ENCODE measurements at regions not wholly inside any gene's neighbourhood (a gene's known extent, or its start where the extent isn't known, plus 50 kb on each side); places are given as distances from the start of the nearest gene placed in this dataset.

GRCh38 chr22:22156716-22157347 lies 87.8 kb upstream of the VPREB1 start:
- no peaks in the 10 kb centered on the region for H3K36me3 Mint-ChIP-seq
- H3K27ac Mint-ChIP-seq = no peak overlapping the region
- no peak overlapping the region for H3K4me3 Mint-ChIP-seq
- peaks cover 5% of the 10 kb centered on the region for H3K27me3 Mint-ChIP-seq
- CTCF ChIA-PET = interaction anchor here (0.6 to 2.1 kb wide), 16 partner anchors 9 to 79 kb away, joined by 3 to 10 read pairs (median 4); no protein-coding TSS in a partner anchor
- H3K4me1 Mint-ChIP-seq (ENCODE audit: low read depth) = peaks cover 6% of the 10 kb centered on the region
- peak; percentile 67 for DNase-seq
- intact Hi-C loops (cut with micrococcal nuclease) = loop anchor here (1.0 to 5.0 kb wide), 3 partner anchors 38 to 150 kb away; no protein-coding TSS in a partner anchor
- H3K9me3 Mint-ChIP-seq = no peaks in the 10 kb centered on the region
- POLR2A ChIA-PET = no interaction called here

- CTCF ChIA-PET = interaction anchor here (0.6 to 2.1 kb wide), 10 partner anchors 10 to 56 kb away, joined by 3 to 10 read pairs (median 5); no protein-coding TSS in a partner anchor
- Mint-ChIP-seq H3K9me3 (no peaks in the 10 kb centered on the region), H3K4me3 (no peak overlapping the region), H3K36me3 (no peaks in the 10 kb centered on the region), H3K27ac (no peak overlapping the region), H3K4me1 (ENCODE audit: low read depth) (peaks cover 6% of the 10 kb centered on the region), H3K27me3 (peaks cover 6% of the 10 kb centered on the region)
- POLR2A ChIA-PET = no interaction called here
- DNase-seq = no peak
- intact Hi-C loops (cut with micrococcal nuclease) = loop anchor here (1.0 to 5.0 kb wide), 3 partner anchors 39 to 151 kb away; no protein-coding TSS in a partner anchor
These were observed 88.3 kb upstream of the VPREB1 start for GRCh38 chr22:22156348-22156715.

DNA sequence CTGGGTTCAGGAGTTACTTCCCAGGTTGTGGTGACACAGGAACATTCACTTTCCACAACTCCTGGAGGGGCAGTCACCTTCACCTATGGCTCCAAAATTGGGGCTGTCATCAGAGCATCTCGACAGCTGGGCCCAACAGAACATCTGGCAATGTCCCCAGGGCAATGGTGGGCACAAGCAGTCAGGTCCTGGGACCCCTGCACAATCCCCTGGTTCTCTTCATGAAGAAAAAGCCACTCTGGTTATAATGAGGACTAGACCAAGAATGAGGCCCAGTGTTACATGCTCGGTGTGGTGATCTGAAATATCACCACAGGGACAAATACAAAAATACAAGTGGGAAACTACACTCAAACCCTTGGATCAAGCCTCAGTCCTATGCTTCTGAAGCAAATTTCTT lies 89.0 kb upstream of the VPREB1 start:
- H3K4me3 Mint-ChIP-seq = no peak overlapping the region
- peaks cover 6% of the 10 kb centered on the region for H3K4me1 Mint-ChIP-seq (ENCODE audit: low read depth)
- H3K27ac Mint-ChIP-seq = no peak overlapping the region
- no peak for DNase-seq
- no peaks in the 10 kb centered on the region for H3K9me3 Mint-ChIP-seq
- ChIA-PET POLR2A (no interaction called here), CTCF (no interaction called here)
- peaks cover 8% of the 10 kb centered on the region for H3K27me3 Mint-ChIP-seq
- H3K36me3 Mint-ChIP-seq = no peaks in the 10 kb centered on the region
- intact Hi-C loops (cut with micrococcal nuclease) = loop anchor here (1.0 to 5.0 kb wide), 3 partner anchors 40 to 152 kb away; no protein-coding TSS in a partner anchor

GRCh38 chr22:22155146-22155545 lies 89.4 kb upstream of the VPREB1 start:
- H3K27ac Mint-ChIP-seq = no peak overlapping the region
- intact Hi-C loops (cut with micrococcal nuclease) = loop anchor here (5.0 kb wide), 1 partner anchor 152 kb away; no protein-coding TSS in a partner anchor
- peaks cover 6% of the 10 kb centered on the region for H3K4me1 Mint-ChIP-seq (ENCODE audit: low read depth)
- ChIA-PET CTCF (interaction anchor here (0.7 to 1.0 kb wide), 2 partner anchors 13 to 80 kb away, joined by 3 read pairs; no protein-coding TSS in a partner anchor), POLR2A (no interaction called here)
- H3K9me3 Mint-ChIP-seq = no peaks in the 10 kb centered on the region
- H3K4me3 Mint-ChIP-seq = no peak overlapping the region
- peaks cover 11% of the 10 kb centered on the region for H3K27me3 Mint-ChIP-seq
- no peaks in the 10 kb centered on the region for H3K36me3 Mint-ChIP-seq
- DNase-seq = no peak

DNA sequence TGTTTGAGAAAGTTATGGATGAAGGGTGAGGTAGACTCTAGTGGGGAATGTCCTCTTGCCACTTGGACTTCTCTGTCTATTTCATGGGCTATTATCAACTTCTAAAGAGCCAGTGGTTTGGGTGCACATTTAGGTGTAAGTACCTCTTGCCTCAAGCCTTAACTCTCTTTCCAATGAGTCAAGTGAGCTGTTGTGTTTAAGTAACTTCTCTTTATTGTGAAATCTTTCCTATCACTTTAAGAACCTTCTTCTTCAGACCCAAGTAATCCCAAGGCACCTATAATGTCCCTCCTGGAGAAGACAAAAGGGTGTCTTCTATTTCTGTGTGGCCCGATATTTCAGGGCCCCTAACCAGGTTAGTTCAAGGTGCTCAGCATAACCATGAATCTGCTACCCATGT lies 90.5 kb upstream of the VPREB1 start:
- Mint-ChIP-seq H3K9me3 (no peaks in the 10 kb centered on the region), H3K4me3 (no peak overlapping the region), H3K27ac (no peak overlapping the region), H3K36me3 (no peaks in the 10 kb centered on the region), H3K27me3 (peaks cover 20% of the 10 kb centered on the region), H3K4me1 (ENCODE audit: low read depth) (peaks cover 6% of the 10 kb centered on the region)
- intact Hi-C loops (cut with micrococcal nuclease) = no loop called here
- ChIA-PET POLR2A (no interaction called here), CTCF (interaction anchor here (1.0 kb wide), 1 partner anchor 12 kb away, joined by 3 read pairs; no protein-coding TSS in a partner anchor)
- no peak for DNase-seq

DNA sequence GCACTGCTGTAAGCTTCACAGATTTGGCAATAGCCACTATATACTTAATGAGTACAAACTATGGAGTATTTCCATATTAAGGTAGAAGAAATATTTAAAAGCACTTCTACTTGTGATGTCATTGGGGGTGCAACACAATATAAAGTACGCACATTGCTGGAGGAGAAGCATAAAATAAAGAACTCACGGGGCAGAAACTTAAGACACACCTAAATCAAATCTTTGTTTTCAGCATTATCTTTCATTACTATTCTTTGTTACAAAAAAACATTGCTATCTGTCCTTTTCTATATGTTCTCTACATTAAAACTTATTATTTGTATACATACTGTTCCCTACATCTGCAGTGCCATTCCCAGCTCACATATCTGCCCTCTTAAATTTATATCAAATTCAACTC lies 93.3 kb upstream of the VPREB1 start:
- Mint-ChIP-seq H3K36me3 (no peaks in the 10 kb centered on the region), H3K27me3 (peaks cover 29% of the 10 kb centered on the region), H3K27ac (no peak overlapping the region), H3K4me3 (no peak overlapping the region), H3K4me1 (ENCODE audit: low read depth) (no peaks in the 10 kb centered on the region), H3K9me3 (no peaks in the 10 kb centered on the region)
- POLR2A ChIA-PET = no interaction called here
- intact Hi-C loops (cut with micrococcal nuclease) = no loop called here
- no peak for DNase-seq
- CTCF ChIA-PET = interaction anchor here (1.3 kb wide), 1 partner anchor 51 kb away, joined by 3 read pairs; no protein-coding TSS in a partner anchor

GRCh38 chr22:22150457-22150856 lies 94.1 kb upstream of the VPREB1 start:
- POLR2A ChIA-PET = no interaction called here

DNA sequence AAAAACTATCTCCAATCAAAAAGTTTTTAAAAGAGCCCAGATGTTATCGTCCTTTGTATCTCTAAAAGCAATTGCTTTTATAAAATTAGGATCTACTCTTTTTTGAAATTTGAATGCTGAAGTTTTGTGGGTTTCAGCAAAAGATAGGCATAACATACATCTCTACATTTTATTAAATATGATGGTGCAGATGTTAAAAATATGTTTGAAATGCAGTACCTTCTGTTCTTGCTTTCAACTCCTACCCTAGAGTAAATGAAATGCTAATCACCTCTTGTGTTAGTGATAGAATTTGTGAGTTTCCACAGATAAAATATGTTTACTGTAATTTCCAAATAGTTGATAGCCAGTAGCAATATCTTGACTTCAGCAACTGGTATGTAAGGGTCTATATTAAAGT lies 95.7 kb upstream of the VPREB1 start:
- no peaks in the 10 kb centered on the region for H3K4me1 Mint-ChIP-seq (ENCODE audit: low read depth)
- peaks cover 29% of the 10 kb centered on the region for H3K27me3 Mint-ChIP-seq
- H3K36me3 Mint-ChIP-seq = no peaks in the 10 kb centered on the region
- no peak overlapping the region for H3K4me3 Mint-ChIP-seq
- no peak for DNase-seq
- CTCF ChIA-PET = no interaction called here
- intact Hi-C loops (cut with micrococcal nuclease) = no loop called here
- no peak overlapping the region for H3K27ac Mint-ChIP-seq
- POLR2A ChIA-PET = no interaction called here
- no peaks in the 10 kb centered on the region for H3K9me3 Mint-ChIP-seq

More at GRCh38 chr22:22150457-22150856, 94.1 kb upstream of the VPREB1 start:
- no peak overlapping the region for H3K27ac Mint-ChIP-seq
- no peak overlapping the region for H3K4me3 Mint-ChIP-seq
- no peaks in the 10 kb centered on the region for H3K9me3 Mint-ChIP-seq
- H3K27me3 Mint-ChIP-seq = peaks cover 29% of the 10 kb centered on the region
- CTCF ChIA-PET = interaction anchor here (1.3 kb wide), 1 partner anchor 52 kb away, joined by 3 read pairs; no protein-coding TSS in a partner anchor
- H3K36me3 Mint-ChIP-seq = no peaks in the 10 kb centered on the region
- no peaks in the 10 kb centered on the region for H3K4me1 Mint-ChIP-seq (ENCODE audit: low read depth)
- no peak for DNase-seq
- intact Hi-C loops (cut with micrococcal nuclease) = no loop called here

GRCh38 chr22:22144858-22145257 lies 99.7 kb upstream of the VPREB1 start:
- CTCF ChIA-PET = interaction anchor here (1.6 kb wide), 1 partner anchor 51 kb away, joined by 5 read pairs; no protein-coding TSS in a partner anchor

DNA sequence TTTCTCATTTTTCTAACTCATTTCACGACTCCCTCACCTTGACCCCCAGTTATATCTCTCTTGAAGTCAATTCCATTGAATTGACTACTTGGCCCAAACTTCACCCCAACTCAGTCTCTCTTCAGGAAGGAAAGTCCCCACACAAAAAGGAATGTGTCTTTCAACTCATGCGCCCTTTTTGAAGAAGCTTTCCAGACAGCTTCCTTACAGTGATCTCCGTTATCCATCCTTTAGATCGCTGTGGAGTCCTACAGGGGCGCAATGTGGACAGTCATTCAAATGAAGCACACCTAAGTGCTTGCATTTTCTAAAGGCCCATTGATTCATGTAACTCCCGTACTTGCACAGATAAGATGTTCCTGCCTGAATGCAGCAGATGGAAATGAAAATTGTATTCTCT lies 101.1 kb upstream of the VPREB1 start:
- ChIA-PET POLR2A (no interaction called here), CTCF (no interaction called here)
- Mint-ChIP-seq H3K4me3 (no peak overlapping the region), H3K36me3 (no peaks in the 10 kb centered on the region), H3K27me3 (peaks cover 37% of the 10 kb centered on the region), H3K27ac (no peak overlapping the region), H3K9me3 (no peaks in the 10 kb centered on the region), H3K4me1 (ENCODE audit: low read depth) (no peaks in the 10 kb centered on the region)
- intact Hi-C loops (cut with micrococcal nuclease) = no loop called here
- DNase-seq = no peak

More at GRCh38 chr22:22144858-22145257, 99.7 kb upstream of the VPREB1 start:
- DNase-seq = no peak
- Mint-ChIP-seq H3K27me3 (peaks cover 42% of the 10 kb centered on the region), H3K9me3 (no peaks in the 10 kb centered on the region), H3K4me1 (ENCODE audit: low read depth) (no peaks in the 10 kb centered on the region), H3K27ac (no peak overlapping the region), H3K4me3 (no peak overlapping the region), H3K36me3 (no peaks in the 10 kb centered on the region)
- POLR2A ChIA-PET = no interaction called here
- intact Hi-C loops (cut with micrococcal nuclease) = no loop called here

DNA sequence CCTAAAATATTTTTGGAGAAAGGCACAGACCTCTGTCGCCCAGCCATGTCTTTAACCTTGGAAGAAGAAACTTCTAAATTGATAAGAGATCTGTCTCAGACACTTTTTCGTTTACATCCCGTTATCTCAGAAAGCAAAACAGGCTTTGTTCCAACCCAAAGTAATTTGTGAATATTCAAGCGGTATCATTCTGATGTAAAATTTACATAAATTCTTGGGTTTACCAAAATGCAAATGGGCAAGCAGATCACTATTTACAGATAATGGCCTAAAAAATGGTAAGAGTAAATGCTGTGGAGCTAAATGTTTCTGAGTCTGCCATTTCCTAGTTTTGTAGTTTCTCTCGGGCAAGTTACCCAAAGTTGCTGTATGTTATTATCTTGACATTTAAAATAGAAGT lies 101.9 kb upstream of the VPREB1 start:
- no peak for DNase-seq
- Mint-ChIP-seq H3K9me3 (no peaks in the 10 kb centered on the region), H3K27me3 (peaks cover 34% of the 10 kb centered on the region), H3K27ac (no peak overlapping the region), H3K4me3 (no peak overlapping the region), H3K36me3 (no peaks in the 10 kb centered on the region), H3K4me1 (ENCODE audit: low read depth) (no peaks in the 10 kb centered on the region)
- POLR2A ChIA-PET = no interaction called here
- intact Hi-C loops (cut with micrococcal nuclease) = no loop called here
- CTCF ChIA-PET = interaction anchor here (0.8 kb wide), 2 partner anchors 12 to 15 kb away, joined by 3 read pairs; no protein-coding TSS in a partner anchor

- H3K36me3 Mint-ChIP-seq = no peaks in the 10 kb centered on the region
- intact Hi-C loops (cut with micrococcal nuclease) = no loop called here
- H3K4me1 Mint-ChIP-seq (ENCODE audit: low read depth) = no peaks in the 10 kb centered on the region
- no peaks in the 10 kb centered on the region for H3K9me3 Mint-ChIP-seq
- H3K27me3 Mint-ChIP-seq = peaks cover 33% of the 10 kb centered on the region
- POLR2A ChIA-PET = no interaction called here
- DNase-seq = no peak
- CTCF ChIA-PET = interaction anchor here (0.8 kb wide), 2 partner anchors 13 to 15 kb away, joined by 3 read pairs; no protein-coding TSS in a partner anchor
- H3K27ac Mint-ChIP-seq = no peak overlapping the region
- no peak overlapping the region for H3K4me3 Mint-ChIP-seq
These were observed 102.6 kb upstream of the VPREB1 start for GRCh38 chr22:22141771-22142591.
